ENCODE measurements at regions not wholly inside any gene's neighbourhood (a gene's known extent, or its start where the extent isn't known, plus 50 kb on each side); places are given as distances from the start of the nearest gene placed in this dataset.

DNA sequence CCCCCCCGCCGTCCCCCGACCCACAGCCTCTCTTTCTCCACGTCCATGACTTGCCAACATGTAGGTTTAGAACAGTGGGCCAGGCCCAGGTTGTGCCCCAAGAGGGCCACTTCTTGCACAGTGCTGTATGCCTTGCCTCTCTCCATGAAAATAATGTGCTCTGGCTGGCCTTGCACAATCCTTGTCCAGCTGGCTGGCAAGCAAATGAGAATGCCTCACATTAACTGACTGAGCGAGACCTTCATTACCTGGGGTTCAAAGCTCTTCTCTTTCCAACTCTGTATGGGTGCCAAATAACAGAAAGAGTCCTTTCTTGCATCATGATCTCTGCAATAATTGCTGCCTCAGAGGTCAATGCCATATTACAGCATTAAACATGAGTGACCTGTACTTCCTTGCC is 416.6 kb downstream of the FGF13 start:
- no peak for DNase-seq

DNA sequence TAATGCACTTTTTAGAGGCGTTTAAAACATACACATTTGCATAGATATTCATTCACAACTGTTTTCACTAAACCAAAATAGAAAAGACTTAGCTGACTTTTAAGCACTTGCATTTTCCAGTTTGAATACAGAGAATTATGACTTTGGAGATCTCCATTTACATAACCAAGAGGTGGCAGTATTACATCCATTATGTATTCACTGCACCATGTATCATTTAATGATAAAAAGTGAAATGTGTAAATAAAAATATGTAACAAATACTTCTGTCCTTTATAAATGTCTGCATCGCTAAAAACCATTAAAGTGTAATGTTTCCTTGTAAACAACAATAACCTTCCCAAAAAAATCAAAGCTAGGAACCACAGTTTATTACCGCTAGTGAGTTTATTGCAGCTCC is 413.2 kb downstream of the FGF13 start:
- no peak for DNase-seq

DNA sequence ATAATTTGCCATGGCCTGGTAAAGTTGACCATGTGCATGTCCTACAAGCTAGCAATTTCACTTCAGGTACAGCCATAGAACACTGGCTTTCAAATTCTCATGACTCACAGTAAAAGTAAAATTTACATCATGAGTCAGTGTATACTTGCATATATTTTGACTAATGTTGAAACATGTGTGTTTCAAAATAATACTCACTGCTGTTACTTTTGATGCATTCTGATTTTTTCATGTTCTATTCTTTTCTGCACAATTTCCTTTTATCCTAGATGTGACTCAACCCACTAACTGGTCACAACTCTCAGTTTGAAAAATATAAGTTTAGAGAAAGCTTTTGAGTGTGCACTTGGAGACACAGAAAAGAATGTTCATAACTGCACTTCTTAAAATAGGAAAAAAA is 365.7 kb downstream of the FGF13 start:
- no peak for DNase-seq

- no peak for DNase-seq
These were observed 362.2 kb downstream of the FGF13 start for GRCh38 chrX:138349351-138349750.

DNA sequence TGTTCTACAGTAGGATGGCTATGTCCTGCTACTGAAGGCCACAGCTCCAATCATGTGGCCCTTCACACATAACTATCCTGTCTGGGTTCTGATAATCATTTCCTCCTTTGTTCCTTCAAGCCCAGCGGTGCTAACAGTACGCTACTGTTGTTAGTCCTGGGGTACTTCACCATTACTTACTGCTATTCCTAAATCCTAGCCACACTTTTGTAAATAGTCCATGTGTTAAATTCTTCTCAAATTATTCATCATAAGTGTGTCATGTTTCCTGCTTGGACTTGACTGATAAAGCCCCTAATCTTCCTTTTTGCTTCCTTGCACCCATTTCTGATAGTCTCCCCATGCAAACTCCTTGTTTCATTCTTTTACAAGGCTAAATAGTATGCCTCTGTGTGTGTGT is 332.6 kb downstream of the FGF13 start:
- DNase-seq = no peak

GRCh38 chrX:138408101-138408500 is 303.4 kb downstream of the FGF13 start:
- no peak for DNase-seq

DNA sequence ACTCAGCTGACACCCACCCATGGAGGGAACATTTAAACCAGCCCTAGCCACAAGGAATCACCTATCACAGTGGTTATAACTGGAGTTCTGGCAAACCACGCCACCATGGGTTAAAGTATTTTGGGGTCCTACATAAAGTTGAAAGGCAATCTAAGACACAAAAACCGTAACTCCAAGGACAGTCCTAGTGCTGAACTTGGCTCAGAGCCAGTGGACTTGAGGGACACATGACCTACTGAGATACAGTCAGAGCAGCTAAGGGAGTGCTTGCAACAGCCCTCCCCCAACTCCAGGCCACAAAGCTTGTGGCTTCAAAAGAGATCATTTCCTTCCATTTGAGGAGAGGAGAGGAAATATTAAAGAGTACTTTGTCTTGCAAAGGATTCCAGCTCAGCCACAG is 300.5 kb downstream of the FGF13 start:
- no peak for DNase-seq
